Osteoblast (primary cell): ENCODE measurements at regions not wholly inside any gene's neighbourhood (a gene's known extent, or its start where the extent isn't known, plus 50 kb on each side); places are given as distances from the start of the nearest gene placed in this dataset.
A peak's percentile ranks its signal among the peaks of the same experiment; 100 is the strongest.

Experiments
- DNase-seq: peaks from one replicate; pipeline ENCODE4 v3.0.0; 2011; ENCODE audit warnings: low spot score, mixed read lengths; ENCODE audit not compliant: insufficient read length; ENCODE audit errors: missing footprints
- H2AFZ ChIP-seq: 2 replicates; pipeline ENCODE4 v1.6.0; 2011; ENCODE audit warnings: mild to moderate bottlenecking, low read length
- H3K27ac ChIP-seq: 2 replicates; pipeline ENCODE4 v1.5.1; 2011; ENCODE audit warnings: mild to moderate bottlenecking, low read depth, low read length, moderate library complexity
- H3K27me3 ChIP-seq: 2 replicates; pipeline ENCODE4 v1.6.0; 2012; ENCODE audit warnings: mild to moderate bottlenecking, control low read depth, inconsistent platforms, low read length, moderate library complexity; ENCODE audit not compliant: insufficient read depth
- H3K36me3 ChIP-seq: 2 replicates; pipeline ENCODE4 v1.5.1; 2011; ENCODE audit warnings: mild to moderate bottlenecking, low read length, control low read depth, moderate library complexity; ENCODE audit not compliant: insufficient read depth
- H3K4me1 ChIP-seq: 2 replicates; pipeline ENCODE4 v1.5.1; 2011; ENCODE audit warnings: mild to moderate bottlenecking, low read length, control low read depth, moderate library complexity; ENCODE audit not compliant: insufficient read depth
- H3K4me2 ChIP-seq: 2 replicates; pipeline ENCODE4 v1.6.0; 2011; ENCODE audit warnings: mild to moderate bottlenecking, low read length; ENCODE audit not compliant: insufficient read depth
- H3K4me3 ChIP-seq: fragments of 200-600 bp; sonication (generic); 3 replicates; pipeline ENCODE4 v1.5.1; 2012; ENCODE audit warnings: mild to moderate bottlenecking, low read length, inconsistent platforms; ENCODE audit not compliant: insufficient read depth
- H3K79me2 ChIP-seq: 2 replicates; pipeline ENCODE4 v1.6.0; 2012; ENCODE audit warnings: mild to moderate bottlenecking, low read length, control low read depth, inconsistent platforms; ENCODE audit not compliant: insufficient read depth
- H3K9me3 ChIP-seq: 2 replicates; pipeline ENCODE4 v1.5.1; 2011; ENCODE audit warnings: low read depth, low read length, control low read depth
- H4K20me1 ChIP-seq: 2 replicates; pipeline ENCODE4 v1.6.0; 2012; ENCODE audit warnings: mild to moderate bottlenecking, low read length, control low read depth; ENCODE audit not compliant: insufficient read depth
- TF ChIP-seq, protein P1 (sequence below): IDR thresholded peaks from 2 replicates; pipeline ENCODE4 v1.5.1; 2011; ENCODE audit warnings: mild to moderate bottlenecking, low read depth, low read length, moderate library complexity; ENCODE audit errors: extremely low read depth

DNA sequence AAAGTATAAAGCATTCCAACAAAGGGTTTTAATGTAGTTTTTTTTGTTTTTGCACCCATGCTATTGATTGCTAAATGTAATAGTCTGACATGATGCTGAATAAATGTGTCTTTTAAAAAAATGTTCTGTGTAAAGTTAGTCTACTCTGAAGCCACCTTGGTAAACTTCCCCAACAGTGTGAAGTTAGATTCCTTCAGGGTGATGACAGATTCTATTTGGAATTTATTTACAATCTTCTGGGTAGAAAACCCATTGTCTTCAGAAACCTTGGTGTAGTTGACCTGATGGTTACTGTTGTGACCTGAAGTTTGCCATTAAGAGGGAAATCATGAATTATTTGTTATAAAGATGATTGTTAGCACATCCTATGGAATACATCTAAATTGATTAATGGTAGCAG, 64.7 kb upstream of the TRPC7 start:
- no peaks in the 10 kb centered on the region for H3K36me3 ChIP-seq
- no peaks in the 10 kb centered on the region for H3K9me3 ChIP-seq
- no peak overlapping the region for H3K27ac ChIP-seq
- H3K4me2 ChIP-seq: no peak overlapping the region
- H3K27me3 ChIP-seq: peaks cover 8% of the 10 kb centered on the region
- TF ChIP-seq, protein P1, sequence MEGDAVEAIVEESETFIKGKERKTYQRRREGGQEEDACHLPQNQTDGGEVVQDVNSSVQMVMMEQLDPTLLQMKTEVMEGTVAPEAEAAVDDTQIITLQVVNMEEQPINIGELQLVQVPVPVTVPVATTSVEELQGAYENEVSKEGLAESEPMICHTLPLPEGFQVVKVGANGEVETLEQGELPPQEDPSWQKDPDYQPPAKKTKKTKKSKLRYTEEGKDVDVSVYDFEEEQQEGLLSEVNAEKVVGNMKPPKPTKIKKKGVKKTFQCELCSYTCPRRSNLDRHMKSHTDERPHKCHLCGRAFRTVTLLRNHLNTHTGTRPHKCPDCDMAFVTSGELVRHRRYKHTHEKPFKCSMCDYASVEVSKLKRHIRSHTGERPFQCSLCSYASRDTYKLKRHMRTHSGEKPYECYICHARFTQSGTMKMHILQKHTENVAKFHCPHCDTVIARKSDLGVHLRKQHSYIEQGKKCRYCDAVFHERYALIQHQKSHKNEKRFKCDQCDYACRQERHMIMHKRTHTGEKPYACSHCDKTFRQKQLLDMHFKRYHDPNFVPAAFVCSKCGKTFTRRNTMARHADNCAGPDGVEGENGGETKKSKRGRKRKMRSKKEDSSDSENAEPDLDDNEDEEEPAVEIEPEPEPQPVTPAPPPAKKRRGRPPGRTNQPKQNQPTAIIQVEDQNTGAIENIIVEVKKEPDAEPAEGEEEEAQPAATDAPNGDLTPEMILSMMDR: no peak
- no peaks in the 10 kb centered on the region for H3K4me1 ChIP-seq
- no peak overlapping the region for H2AFZ ChIP-seq
- no peaks in the 10 kb centered on the region for H4K20me1 ChIP-seq
- H3K79me2 ChIP-seq: no peaks in the 10 kb centered on the region
- DNase-seq: no peak
- H3K4me3 ChIP-seq: no peak overlapping the region

DNA sequence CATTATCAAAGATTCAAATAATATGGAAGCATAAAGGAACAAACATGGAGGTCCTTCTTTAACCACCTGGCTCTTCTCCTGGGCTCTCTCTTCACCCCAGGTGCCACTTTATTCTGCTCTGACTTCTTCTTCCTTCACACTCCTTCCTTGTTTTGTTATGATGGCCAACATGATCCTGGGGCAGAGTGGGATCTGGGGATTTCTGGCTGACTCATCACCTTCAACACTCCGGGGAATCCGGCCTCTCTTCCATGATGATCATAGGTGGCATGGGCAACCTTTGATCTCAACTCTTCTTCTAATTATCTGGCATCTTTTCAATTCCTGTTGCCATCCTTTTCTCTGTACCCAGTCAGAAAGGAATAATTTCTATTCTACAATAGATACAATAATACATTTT, 62.1 kb upstream of the TRPC7 start:
- Histone ChIP-seq H3K4me2 (no peak overlapping the region), H4K20me1 (no peaks in the 10 kb centered on the region), H3K4me1 (no peaks in the 10 kb centered on the region), H3K79me2 (no peaks in the 10 kb centered on the region), H3K36me3 (no peaks in the 10 kb centered on the region), H3K27ac (no peak overlapping the region), H3K9me3 (no peaks in the 10 kb centered on the region), H3K4me3 (no peak overlapping the region), H2AFZ (no peak overlapping the region), H3K27me3 (peaks cover 8% of the 10 kb centered on the region)
- TF ChIP-seq, protein P1: no peak
- no peak for DNase-seq

DNA sequence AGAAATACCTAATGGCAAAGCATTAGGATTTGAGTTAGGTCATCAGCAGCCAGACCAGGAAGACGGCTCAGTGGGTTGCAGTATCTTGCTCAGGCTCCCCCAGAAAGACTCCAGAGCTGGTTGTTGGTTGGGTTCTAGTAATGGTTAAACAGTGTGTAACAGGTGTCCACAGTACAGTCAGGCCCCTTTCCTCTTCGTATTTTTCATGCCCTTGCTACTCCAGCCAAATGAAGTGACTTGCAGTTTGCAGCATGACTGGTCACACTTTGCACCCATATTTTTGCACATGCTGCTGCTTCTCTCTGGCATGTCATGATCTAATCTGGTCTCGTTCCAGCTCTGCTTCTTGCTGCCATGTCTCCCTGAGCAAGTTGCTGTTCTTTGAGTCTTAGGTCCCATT, 60.6 kb upstream of the TRPC7 start:
- Histone ChIP-seq H3K9me3 (no peaks in the 10 kb centered on the region), H3K27ac (no peak overlapping the region), H3K79me2 (no peaks in the 10 kb centered on the region), H2AFZ (no peak overlapping the region), H3K4me1 (no peaks in the 10 kb centered on the region), H3K36me3 (no peaks in the 10 kb centered on the region), H3K27me3 (peaks cover 8% of the 10 kb centered on the region), H4K20me1 (no peaks in the 10 kb centered on the region), H3K4me2 (no peak overlapping the region), H3K4me3 (no peak overlapping the region)
- DNase-seq: peak; percentile 49
- TF ChIP-seq, protein P1: no peak

DNA sequence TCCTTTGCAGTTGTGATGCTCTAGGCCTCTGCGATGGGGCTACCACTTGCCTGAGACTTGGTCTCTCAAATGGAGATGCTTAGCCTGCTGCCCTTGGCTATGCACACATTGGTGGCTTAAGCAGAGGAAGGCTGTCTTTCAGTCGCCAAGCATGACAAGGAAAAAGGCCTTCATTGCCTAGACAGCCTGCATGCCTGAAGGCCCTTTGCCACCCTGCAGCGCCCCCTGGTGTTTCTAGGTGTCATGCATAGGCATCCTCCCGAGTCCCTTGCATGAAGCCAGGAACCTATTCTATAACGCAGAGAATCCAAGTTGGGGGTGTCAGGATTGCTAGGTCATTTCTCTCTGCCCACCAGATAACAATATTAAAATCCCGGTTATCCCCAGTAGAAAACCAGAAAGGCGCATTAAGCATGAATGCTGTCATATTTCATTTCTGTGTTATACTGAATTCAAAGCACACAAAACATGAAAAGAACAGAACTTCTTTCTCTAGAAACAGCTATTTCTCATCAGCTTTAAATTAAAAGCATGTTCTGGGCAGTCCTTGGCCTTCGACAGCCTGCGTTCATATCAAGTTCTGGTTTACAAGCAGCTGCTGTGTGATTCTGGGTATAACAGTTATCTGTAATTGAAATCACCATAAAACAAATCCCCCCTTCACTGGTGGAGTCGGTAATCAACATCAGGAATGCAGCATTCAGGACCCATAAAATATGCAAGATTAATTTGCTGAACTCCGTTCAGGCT, 59.7 kb upstream of the TRPC7 start:
- TF ChIP-seq, protein P1: peak; percentile 95
- Histone ChIP-seq H4K20me1 (no peaks in the 10 kb centered on the region), H3K4me2 (no peak overlapping the region), H2AFZ (no peak overlapping the region), H3K27ac (no peak overlapping the region), H3K4me3 (no peak overlapping the region), H3K79me2 (no peaks in the 10 kb centered on the region), H3K27me3 (peaks cover 8% of the 10 kb centered on the region), H3K4me1 (no peaks in the 10 kb centered on the region), H3K36me3 (no peaks in the 10 kb centered on the region), H3K9me3 (no peaks in the 10 kb centered on the region)
- peak; percentile 78 for DNase-seq
